Fibroblast of lung (primary cell): ENCODE measurements at regions not wholly inside any gene's neighbourhood (a gene's known extent, or its start where the extent isn't known, plus 50 kb on each side); places are given as distances from the start of the nearest gene placed in this dataset.

Experiments
- DNase-seq, 2 donors: peaks; one replicate each; pipeline versions ENCODE4 v3.0.0 to v3.0.0-alpha.2; 2010; ENCODE audit warnings: low read depth in 2 of 2
- H2AFZ ChIP-seq: 2 replicates; pipeline ENCODE4 v1.5.1; 2012; ENCODE audit warnings: low read length, control low read depth, inconsistent platforms
- H3K27ac ChIP-seq: 2 replicates; pipeline ENCODE4 v1.5.1; 2011; ENCODE audit warnings: low read length, control low read depth; ENCODE audit not compliant: insufficient read depth
- H3K27me3 ChIP-seq: 2 replicates; pipeline ENCODE4 v1.5.1; 2011; ENCODE audit warnings: mild to moderate bottlenecking, low read length; ENCODE audit not compliant: control insufficient read depth, insufficient read depth
- H3K36me3 ChIP-seq: 2 replicates; pipeline ENCODE4 v1.5.1; 2011; ENCODE audit warnings: low read length; ENCODE audit not compliant: control insufficient read depth, insufficient read depth
- H3K4me1 ChIP-seq: 2 replicates; pipeline ENCODE4 v1.5.1; 2011; ENCODE audit warnings: low read length; ENCODE audit not compliant: control insufficient read depth, insufficient read depth; ENCODE audit errors: extremely low read depth
- H3K4me2 ChIP-seq: 2 replicates; pipeline ENCODE4 v1.5.1; 2011; ENCODE audit warnings: low read length, control low read depth; ENCODE audit not compliant: insufficient read depth; ENCODE audit errors: extremely low read depth
- H3K4me3 ChIP-seq, 4 experiments: fragments of 200-600 bp in 1 of 4; sonication (generic) in 1 of 4; replicated peaks in 1 of 4; 2 replicates each; pipeline ENCODE4 v1.5.1; 2011 to 2016; ENCODE audit warnings: low read length in 4 of 4, low read depth in 3 of 4, mild to moderate bottlenecking in 3 of 4, control low read depth in 2 of 4, inconsistent platforms in 1 of 4, mixed read lengths in 1 of 4; ENCODE audit not compliant: insufficient read depth in 1 of 4; ENCODE audit errors: control extremely low read depth in 1 of 4
- H3K79me2 ChIP-seq: 2 replicates; pipeline ENCODE4 v1.5.1; 2012; ENCODE audit warnings: mild to moderate bottlenecking, low read length, inconsistent platforms; ENCODE audit not compliant: control insufficient read depth, insufficient read depth
- H3K9ac ChIP-seq: 2 replicates; pipeline ENCODE4 v1.5.1; 2011; ENCODE audit warnings: mild to moderate bottlenecking, low read length, control low read depth; ENCODE audit not compliant: insufficient read depth
- H3K9me3 ChIP-seq: 2 replicates; pipeline ENCODE4 v1.5.1; 2012; ENCODE audit warnings: low read depth, low read length; ENCODE audit not compliant: control insufficient read depth, insufficient read depth
- H4K20me1 ChIP-seq: 2 replicates; pipeline ENCODE4 v1.5.1; 2011; ENCODE audit warnings: low read length; ENCODE audit not compliant: control insufficient read depth, insufficient read depth; ENCODE audit errors: extremely low read depth
- EZH2 ChIP-seq: IDR thresholded peaks from 2 replicates; pipeline ENCODE4 v1.5.1; 2012; ENCODE audit warnings: low read length, control low read depth, mild to moderate bottlenecking; ENCODE audit errors: missing control alignments
- TF ChIP-seq, protein P1 (sequence below), 2 donors: IDR thresholded peaks in 1 of 2; conservative IDR thresholded peaks in 1 of 2; 1 replicate in 1 of 2; 2 replicates in 1 of 2; pipeline ENCODE4 v1.5.1; 2011 to 2012; ENCODE audit warnings: low read length in 2 of 2, control low read depth in 1 of 2, inconsistent platforms in 1 of 2, low read depth in 1 of 2, mild to moderate bottlenecking in 1 of 2

DNA sequence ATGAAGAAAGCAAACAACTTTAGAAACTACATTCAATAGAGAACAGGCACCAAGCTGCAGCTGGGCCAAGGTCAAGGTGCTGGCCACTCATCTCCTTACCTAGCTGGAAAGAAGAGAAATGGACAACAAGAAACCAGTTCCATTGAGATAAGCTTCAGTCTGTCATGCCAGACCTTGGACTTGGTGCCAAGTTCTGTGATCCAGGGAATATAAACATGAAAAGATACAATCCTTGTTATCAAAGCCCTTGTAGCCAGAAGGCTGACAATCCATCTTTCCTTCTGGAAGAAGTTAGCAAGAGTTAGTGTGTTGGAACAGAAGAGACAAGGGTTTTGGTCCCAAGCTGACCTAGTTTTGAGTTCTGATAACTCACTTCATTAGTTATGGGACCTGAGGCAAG lies 227.5 kb downstream of the ACTL7B start:
- H2AFZ ChIP-seq = no peak overlapping the region
- H3K9ac ChIP-seq = no peak overlapping the region
- no peaks in the 10 kb centered on the region for H3K9me3 ChIP-seq
- no peaks in the 10 kb centered on the region for H3K79me2 ChIP-seq
- no peak overlapping the region for H3K4me2 ChIP-seq
- no peaks in the 10 kb centered on the region for H3K4me1 ChIP-seq
- no peak for DNase-seq
- H3K36me3 ChIP-seq = no peaks in the 10 kb centered on the region
- no peak overlapping the region for H3K4me3 ChIP-seq
- no peak overlapping the region for H3K27ac ChIP-seq
- H3K27me3 ChIP-seq = no peaks in the 10 kb centered on the region
- no peaks in the 10 kb centered on the region for H4K20me1 ChIP-seq
- TF ChIP-seq, protein P1, sequence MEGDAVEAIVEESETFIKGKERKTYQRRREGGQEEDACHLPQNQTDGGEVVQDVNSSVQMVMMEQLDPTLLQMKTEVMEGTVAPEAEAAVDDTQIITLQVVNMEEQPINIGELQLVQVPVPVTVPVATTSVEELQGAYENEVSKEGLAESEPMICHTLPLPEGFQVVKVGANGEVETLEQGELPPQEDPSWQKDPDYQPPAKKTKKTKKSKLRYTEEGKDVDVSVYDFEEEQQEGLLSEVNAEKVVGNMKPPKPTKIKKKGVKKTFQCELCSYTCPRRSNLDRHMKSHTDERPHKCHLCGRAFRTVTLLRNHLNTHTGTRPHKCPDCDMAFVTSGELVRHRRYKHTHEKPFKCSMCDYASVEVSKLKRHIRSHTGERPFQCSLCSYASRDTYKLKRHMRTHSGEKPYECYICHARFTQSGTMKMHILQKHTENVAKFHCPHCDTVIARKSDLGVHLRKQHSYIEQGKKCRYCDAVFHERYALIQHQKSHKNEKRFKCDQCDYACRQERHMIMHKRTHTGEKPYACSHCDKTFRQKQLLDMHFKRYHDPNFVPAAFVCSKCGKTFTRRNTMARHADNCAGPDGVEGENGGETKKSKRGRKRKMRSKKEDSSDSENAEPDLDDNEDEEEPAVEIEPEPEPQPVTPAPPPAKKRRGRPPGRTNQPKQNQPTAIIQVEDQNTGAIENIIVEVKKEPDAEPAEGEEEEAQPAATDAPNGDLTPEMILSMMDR (conservative IDR thresholded peaks at IDR 0.05 in 1 of 2, IDR thresholded peaks at IDR 0.05 in 1 of 2; ENCODE audit: low read depth in 1 of 2, low read length in 2 of 2) = no peak
- no peak for TF ChIP-seq EZH2

DNA sequence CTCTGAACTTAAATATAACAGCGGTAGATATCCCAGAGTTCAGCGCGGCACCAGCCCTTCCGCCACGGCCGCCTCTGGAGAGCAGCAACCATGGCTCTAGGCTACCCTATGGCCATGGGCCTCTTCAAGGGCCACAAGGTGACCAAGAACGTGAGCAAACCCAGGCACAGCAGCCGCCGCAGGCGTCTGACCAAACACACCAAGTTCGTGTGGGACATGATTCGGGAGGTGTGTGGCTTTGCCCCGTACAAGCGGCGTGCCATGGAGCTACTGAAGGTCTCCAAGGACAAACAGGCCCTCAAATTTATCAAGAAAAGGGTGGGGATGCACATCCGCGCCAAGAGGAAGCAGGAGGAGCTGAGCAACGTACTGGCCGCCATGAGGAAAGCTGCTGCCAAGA lies 229.0 kb downstream of the ACTL7B start:
- Histone ChIP-seq H3K4me2 (no peak overlapping the region), H2AFZ (no peak overlapping the region), H3K9ac (no peak overlapping the region), H4K20me1 (no peaks in the 10 kb centered on the region), H3K9me3 (no peaks in the 10 kb centered on the region), H3K36me3 (no peaks in the 10 kb centered on the region), H3K4me3 (no peak overlapping the region), H3K79me2 (no peaks in the 10 kb centered on the region), H3K27ac (no peak overlapping the region), H3K27me3 (no peaks in the 10 kb centered on the region), H3K4me1 (no peaks in the 10 kb centered on the region)
- TF ChIP-seq, protein P1 (conservative IDR thresholded peaks at IDR 0.05 in 1 of 2, IDR thresholded peaks at IDR 0.05 in 1 of 2; ENCODE audit: low read depth in 1 of 2, low read length in 2 of 2) = no peak
- TF ChIP-seq EZH2 = no peak
- DNase-seq = no peak

DNA sequence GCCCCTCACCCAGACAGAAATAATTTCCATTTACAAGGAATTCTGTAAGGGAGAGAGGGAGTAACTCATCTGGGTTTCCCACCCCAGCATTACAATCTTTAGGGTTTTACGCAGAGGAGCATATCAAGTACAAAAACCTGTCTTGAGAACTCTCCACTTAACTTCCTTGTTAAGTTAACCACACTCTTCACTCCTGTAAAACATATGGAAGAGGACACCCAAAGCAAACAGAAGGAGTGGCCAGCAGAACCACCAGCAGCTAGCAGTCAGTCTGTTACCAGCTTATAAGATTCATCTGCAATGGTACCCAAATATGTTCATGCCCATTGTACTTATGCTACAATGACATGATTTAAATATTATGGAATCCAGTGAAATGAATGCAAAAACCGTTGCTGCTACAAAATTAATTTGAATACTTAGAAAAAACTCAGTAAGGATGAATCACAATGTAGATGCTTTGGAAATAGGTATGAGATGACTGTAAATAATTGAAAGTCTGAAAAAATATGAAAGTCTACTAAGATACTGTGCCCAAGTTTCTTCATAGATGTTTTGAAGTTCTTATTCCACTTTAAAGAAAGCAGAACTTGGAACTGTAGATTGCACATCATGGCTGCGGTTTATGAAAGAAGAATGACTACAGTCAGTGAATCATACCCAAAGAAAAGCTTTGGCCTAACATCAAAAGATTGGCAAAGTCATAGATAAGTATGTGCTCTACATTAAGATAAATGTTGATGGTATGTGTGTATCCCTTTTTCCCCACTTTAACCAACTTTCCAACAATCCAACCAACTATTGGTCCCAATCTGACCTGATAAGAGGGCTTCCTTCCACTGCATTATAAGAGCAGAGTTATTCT lies 233.6 kb downstream of the ACTL7B start:
- Histone ChIP-seq H3K4me2 (no peak overlapping the region), H3K27ac (no peak overlapping the region)
- peak; percentile 43 to 89 for DNase-seq

More for the DNA sequence above, 233.6 kb downstream of the ACTL7B start:
- H3K4me1 ChIP-seq = no peaks in the 10 kb centered on the region
- no peaks in the 10 kb centered on the region for H4K20me1 ChIP-seq
- H3K36me3 ChIP-seq = no peaks in the 10 kb centered on the region
- H3K4me3 ChIP-seq = no peak overlapping the region
- H3K79me2 ChIP-seq = no peaks in the 10 kb centered on the region
- no peaks in the 10 kb centered on the region for H3K9me3 ChIP-seq
- H3K27me3 ChIP-seq = no peaks in the 10 kb centered on the region
- H3K9ac ChIP-seq = no peak overlapping the region
- TF ChIP-seq EZH2 = no peak
- TF ChIP-seq, protein P1 (conservative IDR thresholded peaks at IDR 0.05 in 1 of 2, IDR thresholded peaks at IDR 0.05 in 1 of 2; ENCODE audit: low read depth in 1 of 2, low read length in 2 of 2) = no peak
- H2AFZ ChIP-seq = no peak overlapping the region
